ENCODE measurements at regions not wholly inside any gene's neighbourhood (a gene's known extent, or its start where the extent isn't known, plus 50 kb on each side); places are given as distances from the start of the nearest gene placed in this dataset.
A peak's percentile ranks its signal among the peaks of the same experiment; 100 is the strongest.
"Not testable (repeated sequence)": the region's sequence is repeated elsewhere in the genome, so short reads cannot be mapped to it uniquely, and the experiment has no call there.

GRCh38 chr7:155397758-155398714 lies 59.9 kb upstream of the EN2 start:
- H3K27me3 ChIP-seq (ENCODE audit: control insufficient read depth in 5 of 5, insufficient read depth in 4 of 5, low read length in 5 of 5) = peaks cover 21 to 48% (median 43%) of the 10 kb centered on the region in 5 donors
- H3K9me3 ChIP-seq (ENCODE audit: control insufficient read depth in 5 of 5, low read length in 5 of 5) = peaks cover 0 to 11% (median 7%) of the 10 kb centered on the region in 5 donors
- not testable (repeated sequence) for H3K4me3 ChIP-seq (ENCODE audit: low read depth in 1 of 5, low read length in 5 of 5); H3K4me1 ChIP-seq (ENCODE audit: control insufficient read depth in 5 of 5, insufficient read depth in 5 of 5, low read length in 5 of 5); H3K27ac ChIP-seq (ENCODE audit: low read depth, low read length); H3K36me3 ChIP-seq (ENCODE audit: control insufficient read depth in 5 of 5, insufficient read depth in 5 of 5, low read length in 5 of 5); H3K9ac ChIP-seq (ENCODE audit: low read length in 5 of 5)

- Histone ChIP-seq H3K4me3 (ENCODE audit: low read depth in 1 of 5, low read length in 5 of 5) (no peak overlapping the region), H3K9me3 (ENCODE audit: control insufficient read depth in 5 of 5, low read length in 5 of 5) (peaks cover 0 to 11% (median 7%) of the 10 kb centered on the region in 5 donors), H3K4me1 (ENCODE audit: control insufficient read depth in 5 of 5, insufficient read depth in 5 of 5, low read length in 5 of 5) (no peaks in the 10 kb centered on the region), H3K27ac (ENCODE audit: low read depth, low read length) (no peak overlapping the region), H3K27me3 (ENCODE audit: control insufficient read depth in 5 of 5, insufficient read depth in 4 of 5, low read length in 5 of 5) (peaks cover 28 to 53% (median 49%) of the 10 kb centered on the region in 5 donors), H3K9ac (ENCODE audit: low read length in 5 of 5) (no peak overlapping the region), H3K36me3 (ENCODE audit: control insufficient read depth in 5 of 5, insufficient read depth in 5 of 5, low read length in 5 of 5) (no peaks in the 10 kb centered on the region)
These were observed 59.0 kb upstream of the EN2 start for GRCh38 chr7:155398944-155399343.

- Histone ChIP-seq H3K9ac (ENCODE audit: low read length in 5 of 5) (no peak overlapping the region), H3K4me3 (ENCODE audit: low read depth in 1 of 5, low read length in 5 of 5) (no peak overlapping the region), H3K36me3 (ENCODE audit: control insufficient read depth in 5 of 5, insufficient read depth in 5 of 5, low read length in 5 of 5) (no peaks in the 10 kb centered on the region), H3K9me3 (ENCODE audit: control insufficient read depth in 5 of 5, low read length in 5 of 5) (peaks cover 0 to 11% (median 7%) of the 10 kb centered on the region in 5 donors), H3K27me3 (ENCODE audit: control insufficient read depth in 5 of 5, insufficient read depth in 4 of 5, low read length in 5 of 5) (peaks cover 28 to 58% (median 50%) of the 10 kb centered on the region in 5 donors), H3K4me1 (ENCODE audit: control insufficient read depth in 5 of 5, insufficient read depth in 5 of 5, low read length in 5 of 5) (no peaks in the 10 kb centered on the region), H3K27ac (ENCODE audit: low read depth, low read length) (no peak overlapping the region)
These were observed 58.4 kb upstream of the EN2 start for GRCh38 chr7:155399577-155399976.

GRCh38 chr7:155401231-155401630 lies 56.7 kb upstream of the EN2 start:
- H3K4me3 ChIP-seq (ENCODE audit: low read depth in 1 of 5, low read length in 5 of 5) = no peak overlapping the region
- peaks cover 40 to 64% (median 62%) of the 10 kb centered on the region in 5 donors for H3K27me3 ChIP-seq (ENCODE audit: control insufficient read depth in 5 of 5, insufficient read depth in 4 of 5, low read length in 5 of 5)
- H3K27ac ChIP-seq (ENCODE audit: low read depth, low read length) = no peak overlapping the region
- no peak overlapping the region for H3K9ac ChIP-seq (ENCODE audit: low read length in 5 of 5)
- H3K9me3 ChIP-seq (ENCODE audit: control insufficient read depth in 5 of 5, low read length in 5 of 5) = peaks cover 0 to 11% (median 7%) of the 10 kb centered on the region in 5 donors
- H3K36me3 ChIP-seq (ENCODE audit: control insufficient read depth in 5 of 5, insufficient read depth in 5 of 5, low read length in 5 of 5) = no peaks in the 10 kb centered on the region
- no peaks in the 10 kb centered on the region for H3K4me1 ChIP-seq (ENCODE audit: control insufficient read depth in 5 of 5, insufficient read depth in 5 of 5, low read length in 5 of 5)

- H3K36me3 ChIP-seq (ENCODE audit: control insufficient read depth in 5 of 5, insufficient read depth in 5 of 5, low read length in 5 of 5) = no peaks in the 10 kb centered on the region
- H3K4me3 ChIP-seq (ENCODE audit: low read depth in 1 of 5, low read length in 5 of 5) = no peak overlapping the region
- peaks cover 0 to 11% (median 7%) of the 10 kb centered on the region in 5 donors for H3K9me3 ChIP-seq (ENCODE audit: control insufficient read depth in 5 of 5, low read length in 5 of 5)
- no peaks in the 10 kb centered on the region for H3K4me1 ChIP-seq (ENCODE audit: control insufficient read depth in 5 of 5, insufficient read depth in 5 of 5, low read length in 5 of 5)
- H3K27ac ChIP-seq (ENCODE audit: low read depth, low read length) = no peak overlapping the region
- no peak overlapping the region for H3K9ac ChIP-seq (ENCODE audit: low read length in 5 of 5)
- peaks cover 35 to 65% (median 61%) of the 10 kb centered on the region in 5 donors for H3K27me3 ChIP-seq (ENCODE audit: control insufficient read depth in 5 of 5, insufficient read depth in 4 of 5, low read length in 5 of 5)
These were observed 56.0 kb upstream of the EN2 start for GRCh38 chr7:155401884-155402283.

GRCh38 chr7:155402941-155403340 lies 55.0 kb upstream of the EN2 start:
- Histone ChIP-seq H3K27me3 (ENCODE audit: control insufficient read depth in 5 of 5, insufficient read depth in 4 of 5, low read length in 5 of 5) (peaks cover 35 to 70% (median 61%) of the 10 kb centered on the region in 5 donors), H3K9ac (ENCODE audit: low read length in 5 of 5) (no peak overlapping the region), H3K36me3 (ENCODE audit: control insufficient read depth in 5 of 5, insufficient read depth in 5 of 5, low read length in 5 of 5) (no peaks in the 10 kb centered on the region), H3K4me1 (ENCODE audit: control insufficient read depth in 5 of 5, insufficient read depth in 5 of 5, low read length in 5 of 5) (peaks cover 0 to under 1% (median 0%) of the 10 kb centered on the region in 5 donors), H3K27ac (ENCODE audit: low read depth, low read length) (no peak overlapping the region), H3K4me3 (ENCODE audit: low read depth in 1 of 5, low read length in 5 of 5) (no peak overlapping the region), H3K9me3 (ENCODE audit: control insufficient read depth in 5 of 5, low read length in 5 of 5) (peaks cover 0 to 11% (median 7%) of the 10 kb centered on the region in 5 donors)

- H3K27me3 ChIP-seq (ENCODE audit: control insufficient read depth in 5 of 5, insufficient read depth in 4 of 5, low read length in 5 of 5) = peaks cover 42 to 82% (median 65%) of the 10 kb centered on the region in 5 donors
These were observed 53.0 kb upstream of the EN2 start for GRCh38 chr7:155404976-155405375.

GRCh38 chr7:155405399-155406318 lies 52.3 kb upstream of the EN2 start:
- Histone ChIP-seq H3K27me3 (ENCODE audit: control insufficient read depth in 5 of 5, insufficient read depth in 4 of 5, low read length in 5 of 5) (peaks cover 46 to 82% (median 62%) of the 10 kb centered on the region in 5 donors), H3K4me1 (ENCODE audit: control insufficient read depth in 5 of 5, insufficient read depth in 5 of 5, low read length in 5 of 5) (peaks cover 0 to 2% (median 0%) of the 10 kb centered on the region in 5 donors), H3K27ac (ENCODE audit: low read depth, low read length) (no peak overlapping the region), H3K9me3 (ENCODE audit: control insufficient read depth in 5 of 5, low read length in 5 of 5) (peaks cover 0 to 11% (median 7%) of the 10 kb centered on the region in 5 donors), H3K36me3 (ENCODE audit: control insufficient read depth in 5 of 5, insufficient read depth in 5 of 5, low read length in 5 of 5) (no peaks in the 10 kb centered on the region), H3K9ac (ENCODE audit: low read length in 5 of 5) (no peak overlapping the region), H3K4me3 (ENCODE audit: low read depth in 1 of 5, low read length in 5 of 5) (no peak overlapping the region)

More at GRCh38 chr7:155404976-155405375, 53.0 kb upstream of the EN2 start:
- Histone ChIP-seq H3K36me3 (ENCODE audit: control insufficient read depth in 5 of 5, insufficient read depth in 5 of 5, low read length in 5 of 5) (no peaks in the 10 kb centered on the region), H3K9me3 (ENCODE audit: control insufficient read depth in 5 of 5, low read length in 5 of 5) (peaks cover 0 to 11% (median 7%) of the 10 kb centered on the region in 5 donors), H3K4me3 (ENCODE audit: low read depth in 1 of 5, low read length in 5 of 5) (no peak overlapping the region), H3K27ac (ENCODE audit: low read depth, low read length) (no peak overlapping the region), H3K9ac (ENCODE audit: low read length in 5 of 5) (no peak overlapping the region), H3K4me1 (ENCODE audit: control insufficient read depth in 5 of 5, insufficient read depth in 5 of 5, low read length in 5 of 5) (peaks cover 0 to 2% (median 0%) of the 10 kb centered on the region in 5 donors)

- peak overlapping the region in 1 of 5 donors; percentile 19 for H3K9ac ChIP-seq (ENCODE audit: low read length in 5 of 5)
- peaks cover 0 to 2% (median 0%) of the 10 kb centered on the region in 5 donors for H3K4me1 ChIP-seq (ENCODE audit: control insufficient read depth in 5 of 5, insufficient read depth in 5 of 5, low read length in 5 of 5)
- H3K36me3 ChIP-seq (ENCODE audit: control insufficient read depth in 5 of 5, insufficient read depth in 5 of 5, low read length in 5 of 5) = no peaks in the 10 kb centered on the region
- H3K4me3 ChIP-seq (ENCODE audit: low read depth in 1 of 5, low read length in 5 of 5) = no peak overlapping the region
- no peak overlapping the region for H3K27ac ChIP-seq (ENCODE audit: low read depth, low read length)
- no peaks in the 10 kb centered on the region for H3K9me3 ChIP-seq (ENCODE audit: control insufficient read depth in 5 of 5, low read length in 5 of 5)
- peaks cover 44 to 83% (median 62%) of the 10 kb centered on the region in 5 donors for H3K27me3 ChIP-seq (ENCODE audit: control insufficient read depth in 5 of 5, insufficient read depth in 4 of 5, low read length in 5 of 5)
These were observed 50.1 kb upstream of the EN2 start for GRCh38 chr7:155407799-155408198.
